ENCODE measurements at regions not wholly inside any gene's neighbourhood (a gene's known extent, or its start where the extent isn't known, plus 50 kb on each side); places are given as distances from the start of the nearest gene placed in this dataset.

DNA sequence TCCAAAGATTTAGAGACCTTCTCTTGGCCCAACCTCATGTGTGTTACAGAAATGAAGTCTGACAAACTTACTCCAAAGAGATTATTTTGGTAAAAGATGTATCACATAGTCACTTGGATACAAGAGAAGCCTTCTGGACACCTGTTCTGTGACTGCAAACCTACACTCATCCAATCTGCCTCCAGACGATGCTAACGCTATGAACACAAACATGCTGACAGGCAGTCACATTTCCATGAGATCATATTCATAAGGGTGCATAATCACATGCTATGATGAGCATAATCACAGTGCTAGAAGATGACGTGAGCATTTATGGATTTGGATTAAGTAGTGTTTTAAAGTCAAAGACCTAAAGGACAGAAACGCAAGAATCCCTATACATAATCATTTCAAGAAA is 340.2 kb downstream of the HACE1 start:
- no peak for DNase-seq (ENCODE audit: low spot score)
- no peak for TF ChIP-seq CTCF (IDR thresholded peaks at IDR 0.05; ENCODE audit: extremely low read depth, missing control alignments)

DNA sequence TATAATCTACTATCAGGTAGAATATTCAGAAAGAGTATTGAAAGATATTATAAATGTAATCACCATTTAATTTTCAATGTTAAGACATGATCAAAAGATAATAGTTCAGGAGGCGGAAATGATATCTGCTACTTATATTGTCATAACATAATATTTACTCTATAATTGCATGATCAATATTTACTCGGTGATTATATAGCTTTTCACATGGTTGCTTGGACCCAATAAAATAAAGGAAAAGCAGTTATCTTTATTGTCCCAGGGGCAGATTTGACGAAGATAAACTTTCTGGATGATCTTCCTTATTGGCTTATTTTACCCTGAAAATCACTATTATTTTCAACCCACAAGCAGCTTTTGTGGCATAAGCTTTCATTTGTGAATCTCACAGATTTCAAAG is 350.4 kb downstream of the HACE1 start:
- TF ChIP-seq CTCF (IDR thresholded peaks at IDR 0.05; ENCODE audit: extremely low read depth, missing control alignments), result no peak
- DNase-seq (ENCODE audit: low spot score), result no peak

DNA sequence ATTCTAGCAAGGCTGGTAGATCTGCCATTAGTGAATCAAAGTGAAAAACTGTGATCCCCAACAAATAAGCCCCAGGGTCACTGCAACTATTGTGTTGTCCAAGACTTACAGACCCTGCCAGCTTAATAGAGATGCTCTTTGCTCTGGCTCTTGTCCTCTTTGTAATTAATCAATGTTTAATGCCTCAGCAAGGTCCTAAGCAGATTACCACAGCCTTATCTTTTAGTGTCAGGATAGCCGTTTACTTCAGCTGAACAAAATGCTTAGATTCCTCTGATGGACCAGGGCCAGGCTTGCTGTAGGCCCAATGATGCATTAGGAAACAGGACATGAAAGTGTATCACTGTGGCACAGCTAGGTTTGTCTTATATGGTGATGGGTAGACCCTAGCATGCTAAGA is 353.3 kb downstream of the HACE1 start:
- no peak for DNase-seq (ENCODE audit: low spot score)
- TF ChIP-seq CTCF (IDR thresholded peaks at IDR 0.05; ENCODE audit: extremely low read depth, missing control alignments), result no peak

GRCh38 chr6:104505838-104506237 is 353.9 kb downstream of the HACE1 start:
- DNase-seq (ENCODE audit: low spot score), result no peak
- TF ChIP-seq CTCF (IDR thresholded peaks at IDR 0.05; ENCODE audit: extremely low read depth, missing control alignments), result no peak

DNA sequence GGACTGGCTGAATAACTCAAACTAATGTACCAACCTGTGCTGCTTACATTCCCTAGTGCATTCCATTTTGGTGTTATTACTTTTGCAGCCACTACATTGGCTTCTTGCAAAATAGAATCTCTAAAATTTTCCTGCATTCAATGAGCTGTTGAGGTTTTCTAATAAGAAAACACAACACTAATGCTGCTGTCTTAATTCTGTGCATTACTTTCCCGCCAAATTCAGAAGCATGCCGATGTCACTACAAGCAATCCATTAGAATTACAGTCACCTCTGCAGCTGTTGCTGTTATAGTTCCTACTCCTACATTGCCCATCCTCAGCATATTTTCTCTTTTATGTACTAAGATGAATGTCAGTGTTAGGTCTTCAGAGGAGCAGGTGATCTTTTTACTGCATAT is 359.5 kb downstream of the HACE1 start:
- no peak for DNase-seq (ENCODE audit: low spot score)
- TF ChIP-seq CTCF (IDR thresholded peaks at IDR 0.05; ENCODE audit: extremely low read depth, missing control alignments), result no peak

- no peak for DNase-seq (ENCODE audit: low spot score)
- TF ChIP-seq CTCF (IDR thresholded peaks at IDR 0.05; ENCODE audit: extremely low read depth, missing control alignments), result no peak
These were observed 373.7 kb downstream of the HACE1 start for GRCh38 chr6:104486035-104486434.

GRCh38 chr6:104484626-104485025 is 375.1 kb downstream of the HACE1 start:
- no peak for DNase-seq (ENCODE audit: low spot score)
- TF ChIP-seq CTCF (IDR thresholded peaks at IDR 0.05; ENCODE audit: extremely low read depth, missing control alignments), result no peak
